Activated CD4-positive, alpha-beta memory T cell treated with anti-CD3 and anti-CD28 coated beads for 36 hours (primary cell): ENCODE measurements at regions not wholly inside any gene's neighbourhood (a gene's known extent, or its start where the extent isn't known, plus 50 kb on each side); places are given as distances from the start of the nearest gene placed in this dataset.
A peak's percentile ranks its signal among the peaks of the same experiment; 100 is the strongest.

Experiments
- CTCF ChIA-PET: fragments of 350-600 bp; sonication (Branson Sonifier 250); formaldehyde crosslinking; loops from one replicate; lab custom pipeline; 2021; ENCODE audit warnings: antibody characterized with exemption, inconsistent platforms; lab: Charles Lee
- POLR2A ChIA-PET: fragments of 350-600 bp; sonication (Branson Sonifier 250); formaldehyde crosslinking; loops from one replicate; lab custom pipeline; 2021; ENCODE audit warnings: antibody characterized with exemption; lab: Charles Lee
- DNase-seq: peaks from one replicate; pipeline ENCODE4 v3.0.0-alpha.2; 2020
- H3K27ac Mint-ChIP-seq: one replicate; pipeline ENCODE4 v1.8.0; 2021; ENCODE audit warnings: mixed read lengths
- H3K27me3 Mint-ChIP-seq: one replicate; pipeline ENCODE4 v1.8.0; 2021; ENCODE audit warnings: mixed read lengths
- H3K36me3 Mint-ChIP-seq: one replicate; pipeline ENCODE4 v1.8.0; 2021; ENCODE audit warnings: mixed read lengths
- H3K4me1 Mint-ChIP-seq: one replicate; pipeline ENCODE4 v1.8.0; 2021; ENCODE audit warnings: low read depth, mixed read lengths
- H3K4me3 Mint-ChIP-seq: one replicate; pipeline ENCODE4 v1.8.0; 2021; ENCODE audit warnings: mild to moderate bottlenecking, mixed read lengths
- H3K9me3 Mint-ChIP-seq: one replicate; pipeline ENCODE4 v1.8.0; 2021; ENCODE audit warnings: mixed read lengths
- intact Hi-C: fragments of 100-400 bp; cut with micrococcal nuclease; formaldehyde crosslinking; loops from one replicate; pipeline ENCODE4 v1.15.1; 2023

DNA sequence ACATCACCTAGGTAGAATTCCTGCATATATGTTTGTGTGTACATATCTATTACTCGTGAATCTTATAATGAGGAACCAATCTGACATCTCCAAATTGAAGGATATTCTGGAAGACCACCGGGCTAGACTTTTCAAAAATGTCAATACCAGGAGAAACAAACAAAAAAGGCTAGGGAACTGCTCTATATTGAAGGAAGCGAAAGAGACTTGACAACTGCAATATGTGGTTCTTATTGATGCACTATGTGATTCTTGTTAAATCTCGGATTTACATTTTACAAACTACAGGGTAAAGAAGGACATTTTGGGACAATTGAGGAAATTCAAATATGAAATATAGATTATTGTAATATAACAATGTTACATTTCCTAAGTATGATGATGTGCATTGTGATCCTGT is 137.5 kb upstream of the CCDC54 start:
- Mint-ChIP-seq H3K36me3 (no peaks in the 10 kb centered on the region), H3K9me3 (no peaks in the 10 kb centered on the region), H3K4me1 (peaks cover 14% of the 10 kb centered on the region), H3K4me3 (no peak overlapping the region), H3K27ac (no peak overlapping the region), H3K27me3 (peaks cover 13% of the 10 kb centered on the region)
- no peak for DNase-seq
- ChIA-PET CTCF (interaction anchor here (1.3 to 6.5 kb wide), 2 partner anchors 32 to 181 kb away, joined by 3 to 58 read pairs; no protein-coding TSS in a partner anchor), POLR2A (no interaction called here)
- intact Hi-C loops, result loop anchor here (1.0 to 10.0 kb wide), 4 partner anchors 191 to 435 kb away; partner anchors contain the start of gene BBX

DNA sequence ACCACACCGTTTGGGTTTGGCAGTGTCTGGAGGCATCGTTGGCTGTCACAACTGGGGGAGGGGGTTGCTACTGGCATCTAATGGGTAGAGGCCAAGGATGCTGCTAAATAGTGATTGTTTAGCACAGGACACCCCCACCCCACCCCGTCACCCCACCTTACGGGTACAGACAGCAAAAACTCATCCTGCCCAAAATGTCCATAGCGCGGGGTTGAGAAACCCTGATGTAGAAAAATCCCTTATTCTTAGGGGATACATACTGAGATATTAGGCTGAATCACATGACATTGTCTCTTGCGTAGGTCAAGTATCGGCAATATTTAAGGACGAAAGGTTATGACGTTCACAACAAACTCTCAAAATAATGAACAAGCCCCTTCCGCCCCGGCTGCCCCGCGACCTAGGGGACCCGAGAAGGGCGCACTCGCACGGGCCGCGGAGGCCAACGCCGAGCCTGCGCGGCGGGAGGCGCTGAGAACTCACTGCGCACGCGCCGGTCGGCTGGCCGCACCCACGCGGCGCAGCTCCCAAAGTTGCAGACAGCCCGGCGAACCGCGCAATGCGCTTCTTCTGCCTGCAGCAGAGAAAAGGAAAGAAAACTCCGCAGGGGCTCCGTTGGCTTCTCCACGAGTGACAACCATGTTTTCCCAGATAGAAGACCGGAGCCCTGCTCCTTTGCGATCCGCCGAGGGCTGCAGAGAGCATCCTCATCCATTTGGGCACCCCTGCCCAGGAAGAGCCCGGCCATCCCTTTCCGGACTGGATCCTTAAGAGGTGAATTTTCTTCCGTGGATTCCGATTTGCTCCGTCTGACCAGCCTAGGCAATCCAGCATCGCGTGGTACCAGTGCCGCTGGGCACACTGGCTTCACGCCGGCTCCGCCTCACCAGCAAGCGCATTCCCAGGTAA is 136.8 kb upstream of the CCDC54 start:
- Mint-ChIP-seq H3K9me3 (no peaks in the 10 kb centered on the region), H3K36me3 (no peaks in the 10 kb centered on the region), H3K27me3 (peaks cover 13% of the 10 kb centered on the region), H3K4me1 (peaks cover 13% of the 10 kb centered on the region), H3K27ac (no peak overlapping the region), H3K4me3 (peak overlapping the region; percentile 86)
- CTCF ChIA-PET, result interaction anchor here (2.7 kb wide), 1 partner anchor 181 kb away, joined by 11 read pairs; no protein-coding TSS in a partner anchor
- POLR2A ChIA-PET, result no interaction called here
- DNase-seq, result peak; percentile 81
- intact Hi-C loops, result loop anchor here (1.0 to 2.0 kb wide), 2 partner anchors 190 to 282 kb away; partner anchors contain the start of gene BBX

DNA sequence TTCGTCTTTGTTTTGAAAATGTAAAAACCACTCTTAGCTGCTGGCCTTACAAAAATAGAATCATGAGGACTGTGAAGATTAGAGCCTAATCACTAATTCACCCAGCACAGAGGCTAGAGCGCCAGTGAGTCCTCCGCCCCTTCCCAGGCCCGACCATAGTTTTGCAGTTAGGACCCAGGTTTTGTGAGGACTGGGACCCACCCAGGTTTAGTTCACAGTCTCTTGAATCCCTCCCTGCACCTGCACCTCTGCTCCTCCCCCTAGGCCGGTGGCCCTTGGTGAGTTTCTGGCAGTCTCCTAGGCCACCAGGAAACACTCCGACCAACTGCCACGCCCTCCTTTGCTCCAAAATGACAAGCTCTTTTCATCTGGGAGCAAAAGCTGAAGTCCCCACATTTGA is 136.0 kb upstream of the CCDC54 start:
- Mint-ChIP-seq H3K4me3 (peak overlapping the region; percentile 86), H3K36me3 (no peaks in the 10 kb centered on the region), H3K9me3 (no peaks in the 10 kb centered on the region), H3K4me1 (peaks cover 9% of the 10 kb centered on the region), H3K27me3 (peaks cover 10% of the 10 kb centered on the region), H3K27ac (no peak overlapping the region)
- intact Hi-C loops, result loop anchor here (2.0 kb wide), 1 partner anchor 282 kb away; the partner anchor contains the start of gene BBX
- ChIA-PET CTCF (interaction anchor here (0.8 to 2.7 kb wide), 2 partner anchors 180 to 190 kb away, joined by 4 to 11 read pairs; no protein-coding TSS in a partner anchor), POLR2A (no interaction called here)
- peak; percentile 16 for DNase-seq

DNA sequence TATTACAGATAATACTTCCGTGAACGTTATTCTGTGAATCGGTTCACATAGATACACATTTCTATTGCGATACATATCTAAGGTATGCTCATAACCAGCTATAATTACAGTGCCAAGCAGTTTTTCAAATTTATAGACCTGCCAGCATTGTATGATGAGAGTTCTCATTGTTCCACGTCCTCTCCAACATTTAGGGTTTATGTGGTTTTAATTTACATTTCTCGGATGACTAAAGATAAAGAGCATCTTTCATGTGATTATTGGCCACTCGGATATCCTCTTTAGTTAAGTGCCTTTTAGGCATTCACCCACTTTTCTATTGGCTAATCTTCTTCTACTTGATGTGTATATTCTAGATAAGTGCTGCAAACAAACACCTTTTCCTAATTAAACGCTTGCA is 134.7 kb upstream of the CCDC54 start:
- ChIA-PET CTCF (interaction anchor here (2.7 kb wide), 1 partner anchor 179 kb away, joined by 11 read pairs; no protein-coding TSS in a partner anchor), POLR2A (no interaction called here)
- Mint-ChIP-seq H3K4me1 (peaks cover 9% of the 10 kb centered on the region), H3K36me3 (no peaks in the 10 kb centered on the region), H3K4me3 (no peak overlapping the region), H3K27ac (no peak overlapping the region), H3K9me3 (no peaks in the 10 kb centered on the region), H3K27me3 (peaks cover 10% of the 10 kb centered on the region)
- DNase-seq, result no peak
- intact Hi-C loops, result no loop called here

DNA sequence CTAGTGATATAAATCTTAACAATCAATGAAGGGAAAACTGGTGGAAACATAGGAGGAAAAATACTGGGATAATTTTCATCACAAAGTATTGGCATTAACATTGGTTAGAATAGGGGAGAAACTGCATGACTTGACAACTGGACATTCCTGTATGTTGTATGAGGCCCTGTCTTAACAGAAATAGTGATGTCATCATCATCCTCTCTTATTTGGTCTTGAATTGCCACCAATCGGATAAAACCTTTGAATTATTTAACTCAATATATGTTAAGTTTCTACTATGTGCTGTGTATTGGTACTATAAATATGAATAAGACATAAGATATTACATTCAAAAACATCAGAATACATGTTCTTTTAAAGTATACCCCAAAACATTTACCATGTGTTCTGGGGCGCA is 130.1 kb upstream of the CCDC54 start:
- peaks cover 8% of the 10 kb centered on the region for H3K27me3 Mint-ChIP-seq
- intact Hi-C loops, result no loop called here
- H3K4me1 Mint-ChIP-seq, result peaks cover 3% of the 10 kb centered on the region
- no peaks in the 10 kb centered on the region for H3K9me3 Mint-ChIP-seq
- no peak overlapping the region for H3K27ac Mint-ChIP-seq
- no peak overlapping the region for H3K4me3 Mint-ChIP-seq
- DNase-seq, result no peak
- no peaks in the 10 kb centered on the region for H3K36me3 Mint-ChIP-seq
- CTCF ChIA-PET, result interaction anchor here (1.0 to 2.3 kb wide), 4 partner anchors 11 to 183 kb away, joined by 3 to 7 read pairs (median 3); no protein-coding TSS in a partner anchor
- POLR2A ChIA-PET, result no interaction called here

DNA sequence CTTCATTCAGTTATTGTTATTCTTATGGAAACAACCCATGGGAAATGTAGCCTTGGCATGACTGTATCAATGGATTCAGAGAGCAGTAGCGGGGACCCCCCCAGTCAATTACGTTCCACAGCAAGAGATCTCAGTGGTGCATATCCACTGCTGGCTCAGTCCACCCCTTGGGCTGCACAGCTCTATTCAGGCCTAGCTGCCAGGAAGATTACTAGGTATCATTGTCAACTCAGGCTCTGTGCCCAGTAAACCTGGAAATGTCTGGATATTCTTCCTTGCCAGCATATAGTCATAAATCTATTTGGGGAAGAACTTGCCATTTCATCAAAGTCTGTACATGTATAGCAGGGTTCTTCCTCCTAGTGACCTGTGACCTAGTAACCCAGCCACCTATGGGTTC is 128.1 kb upstream of the CCDC54 start:
- ChIA-PET POLR2A (no interaction called here), CTCF (no interaction called here)
- no peaks in the 10 kb centered on the region for H3K27me3 Mint-ChIP-seq
- no peak for DNase-seq
- no peak overlapping the region for H3K27ac Mint-ChIP-seq
- H3K4me1 Mint-ChIP-seq, result no peaks in the 10 kb centered on the region
- no peak overlapping the region for H3K4me3 Mint-ChIP-seq
- intact Hi-C loops, result no loop called here
- H3K36me3 Mint-ChIP-seq, result no peaks in the 10 kb centered on the region
- no peaks in the 10 kb centered on the region for H3K9me3 Mint-ChIP-seq

DNA sequence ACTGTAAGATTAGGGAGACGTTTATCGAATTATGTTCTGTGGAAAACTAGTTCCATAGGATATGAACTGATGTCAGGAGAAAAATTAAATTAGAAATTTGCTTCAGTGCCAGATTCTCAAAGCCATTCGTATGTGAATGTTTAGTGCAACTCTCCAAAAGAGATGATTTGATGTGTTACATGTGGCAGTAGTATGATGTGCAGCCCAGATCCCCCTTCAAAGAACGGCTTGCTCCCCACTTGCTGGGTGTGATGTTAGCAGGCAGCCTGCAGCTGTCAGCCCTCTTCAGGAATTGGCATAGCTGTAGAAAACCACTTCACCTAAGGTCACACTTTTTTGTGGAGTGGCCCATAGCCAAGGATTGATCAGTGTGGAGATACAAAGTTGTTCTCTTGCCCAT is 127.0 kb upstream of the CCDC54 start:
- POLR2A ChIA-PET, result no interaction called here
- intact Hi-C loops, result no loop called here
- Mint-ChIP-seq H3K27ac (no peak overlapping the region), H3K36me3 (no peaks in the 10 kb centered on the region), H3K9me3 (no peaks in the 10 kb centered on the region), H3K27me3 (no peaks in the 10 kb centered on the region), H3K4me1 (no peaks in the 10 kb centered on the region), H3K4me3 (no peak overlapping the region)
- CTCF ChIA-PET, result interaction anchor here (2.0 kb wide), 1 partner anchor 21 kb away, joined by 5 read pairs; no protein-coding TSS in a partner anchor
- no peak for DNase-seq

DNA sequence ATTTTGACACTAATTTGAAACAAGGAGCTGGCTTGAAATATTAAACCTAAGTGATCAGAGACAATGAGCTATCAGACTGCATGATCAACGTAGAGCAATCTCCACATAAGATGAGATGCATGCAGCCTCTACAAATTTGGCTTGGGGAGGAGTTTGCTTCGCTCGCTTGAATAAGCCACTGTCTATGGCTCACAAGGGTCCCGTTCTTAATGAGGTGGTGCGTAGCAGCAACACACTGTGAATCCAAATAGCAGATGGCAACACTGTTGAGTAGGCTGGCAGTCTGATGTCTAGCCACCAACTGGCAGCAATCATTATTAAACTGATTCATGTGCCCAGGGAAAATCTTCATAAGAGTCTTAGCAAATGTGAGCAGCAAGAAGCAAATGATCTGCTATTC is 125.4 kb upstream of the CCDC54 start:
- ChIA-PET POLR2A (no interaction called here), CTCF (interaction anchor here (1.0 to 2.0 kb wide), 2 partner anchors 16 to 20 kb away, joined by 4 to 5 read pairs; no protein-coding TSS in a partner anchor)
- no peaks in the 10 kb centered on the region for H3K36me3 Mint-ChIP-seq
- no peak for DNase-seq
- H3K27me3 Mint-ChIP-seq, result no peaks in the 10 kb centered on the region
- H3K27ac Mint-ChIP-seq, result no peak overlapping the region
- H3K9me3 Mint-ChIP-seq, result no peaks in the 10 kb centered on the region
- intact Hi-C loops, result no loop called here
- H3K4me1 Mint-ChIP-seq, result no peaks in the 10 kb centered on the region
- no peak overlapping the region for H3K4me3 Mint-ChIP-seq

DNA sequence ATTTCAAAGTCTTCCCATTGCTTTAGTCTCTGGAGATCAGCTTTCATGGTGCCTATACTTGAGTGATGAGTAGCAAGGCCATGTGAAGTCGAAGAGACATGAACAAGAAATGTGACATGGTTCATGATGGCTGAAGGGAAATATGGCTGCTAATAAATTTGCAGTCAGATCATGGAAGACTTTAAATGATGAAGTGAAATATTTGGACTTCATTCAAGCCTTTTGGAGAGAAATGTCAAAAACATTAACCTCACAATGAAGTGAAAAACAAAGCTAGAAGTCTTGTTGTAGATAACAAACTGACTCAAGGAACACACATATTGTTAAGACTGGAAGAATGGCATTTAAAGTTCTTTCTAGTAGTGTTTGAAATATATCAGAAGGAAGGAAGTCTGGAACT is 120.3 kb upstream of the CCDC54 start:
- H3K36me3 Mint-ChIP-seq, result no peaks in the 10 kb centered on the region
- CTCF ChIA-PET, result interaction anchor here (1.4 kb wide), 1 partner anchor 15 kb away, joined by 5 read pairs; no protein-coding TSS in a partner anchor
- no peak overlapping the region for H3K27ac Mint-ChIP-seq
- no peaks in the 10 kb centered on the region for H3K9me3 Mint-ChIP-seq
- no peak for DNase-seq
- no peaks in the 10 kb centered on the region for H3K4me1 Mint-ChIP-seq
- no peak overlapping the region for H3K4me3 Mint-ChIP-seq
- peaks cover 7% of the 10 kb centered on the region for H3K27me3 Mint-ChIP-seq
- intact Hi-C loops, result no loop called here
- POLR2A ChIA-PET, result no interaction called here

DNA sequence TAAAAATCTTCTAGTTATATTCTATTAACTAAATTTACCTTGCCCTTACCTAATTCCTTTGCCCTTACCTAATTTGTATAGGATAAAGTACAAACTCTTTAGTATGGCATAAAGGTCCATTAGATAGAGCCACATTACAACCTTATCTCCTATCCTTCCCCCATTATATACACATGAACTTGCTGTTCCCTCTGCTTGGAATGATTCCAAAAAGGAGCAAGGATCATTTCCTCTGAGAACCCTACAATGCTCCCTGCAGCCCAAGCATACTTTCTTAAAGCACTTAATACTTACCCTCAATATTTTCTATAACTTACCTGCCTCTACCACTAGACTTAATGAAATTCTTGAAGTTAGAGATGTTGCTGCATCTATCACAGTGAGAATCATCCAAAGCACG is 118.9 kb upstream of the CCDC54 start:
- no peak for DNase-seq
- ChIA-PET CTCF (no interaction called here), POLR2A (no interaction called here)
- H3K4me3 Mint-ChIP-seq, result no peak overlapping the region
- H3K36me3 Mint-ChIP-seq, result no peaks in the 10 kb centered on the region
- peaks cover 1% of the 10 kb centered on the region for H3K4me1 Mint-ChIP-seq
- H3K9me3 Mint-ChIP-seq, result no peaks in the 10 kb centered on the region
- H3K27ac Mint-ChIP-seq, result no peak overlapping the region
- intact Hi-C loops, result no loop called here
- peaks cover 7% of the 10 kb centered on the region for H3K27me3 Mint-ChIP-seq

DNA sequence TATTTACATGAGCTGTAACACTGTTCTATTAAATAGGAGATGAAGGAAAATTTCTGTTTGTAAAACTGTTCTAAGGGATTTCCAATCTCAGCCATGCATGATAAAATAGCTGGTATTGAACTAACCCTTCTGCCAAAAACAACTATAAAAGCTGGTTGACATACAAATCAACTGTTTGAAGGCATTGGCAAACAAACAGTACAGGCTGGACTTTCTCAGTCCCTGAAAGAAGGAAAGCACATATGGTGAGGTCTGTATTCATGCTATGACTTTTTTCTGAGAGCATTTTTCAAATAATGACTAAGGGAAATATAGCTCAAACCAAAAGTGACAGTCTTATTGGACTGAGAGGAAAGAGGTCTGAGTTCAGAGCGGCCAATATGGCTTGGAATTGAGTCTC is 117.0 kb upstream of the CCDC54 start:
- ChIA-PET POLR2A (interaction anchor here (0.5 kb wide), 1 partner anchor 1832 kb away, joined by 3 read pairs; no protein-coding TSS in a partner anchor), CTCF (interaction anchor here (0.5 to 1.2 kb wide), 4 partner anchors 8 to 161 kb away, joined by 3 to 7 read pairs (median 4); no protein-coding TSS in a partner anchor)
- no peak overlapping the region for H3K4me3 Mint-ChIP-seq
- no peak overlapping the region for H3K27ac Mint-ChIP-seq
- intact Hi-C loops, result loop anchor here (5.0 kb wide), 1 partner anchor 852 kb away; no protein-coding TSS in a partner anchor
- no peak for DNase-seq
- no peaks in the 10 kb centered on the region for H3K36me3 Mint-ChIP-seq
- no peaks in the 10 kb centered on the region for H3K9me3 Mint-ChIP-seq
- H3K4me1 Mint-ChIP-seq, result peaks cover 6% of the 10 kb centered on the region
- H3K27me3 Mint-ChIP-seq, result peaks cover 8% of the 10 kb centered on the region
